Naive B cell (primary cell): ENCODE measurements at regions not wholly inside any gene's neighbourhood (a gene's known extent, or its start where the extent isn't known, plus 50 kb on each side); places are given as distances from the start of the nearest gene placed in this dataset.
"Not testable (repeated sequence)": the region's sequence is repeated elsewhere in the genome, so short reads cannot be mapped to it uniquely, and the experiment has no call there.

Experiments used
- ATAC-seq, 2 donors: fragments of 150-1000 bp; cut with Tn5 transposase; 2 replicates each; pipeline ENCODE4 v1.10.0; 2021; ENCODE audit warnings: low read depth in 2 of 2, mild to moderate bottlenecking in 2 of 2, moderate library complexity in 2 of 2
- DNase-seq: peaks from one replicate; pipeline ENCODE4 v3.0.0; 2022
- H3K27ac Mint-ChIP-seq, 6 donors: one replicate each; pipeline ENCODE4 v1.8.0; 2020 to 2022; ENCODE audit warnings: mild to moderate bottlenecking in 6 of 6, mixed read lengths in 6 of 6, moderate library complexity in 5 of 6, inconsistent platforms in 2 of 6
- H3K27me3 Mint-ChIP-seq, 3 donors: one replicate each; pipeline ENCODE4 v1.8.0; 2021 to 2022; ENCODE audit warnings: mixed read lengths in 3 of 3, mild to moderate bottlenecking in 1 of 3
- H3K36me3 Mint-ChIP-seq, 2 donors: one replicate each; pipeline ENCODE4 v1.8.0; 2020 to 2022; ENCODE audit warnings: mixed read lengths in 2 of 2, inconsistent platforms in 1 of 2, mild to moderate bottlenecking in 1 of 2
- H3K4me1 Mint-ChIP-seq, 3 donors: one replicate each; pipeline ENCODE4 v1.8.0; 2020 to 2022; ENCODE audit warnings: mixed read lengths in 3 of 3, inconsistent platforms in 1 of 3, mild to moderate bottlenecking in 1 of 3, moderate library complexity in 1 of 3
- H3K4me3 Mint-ChIP-seq, 8 donors: one replicate each; pipeline ENCODE4 v1.8.0; 2020 to 2022; ENCODE audit warnings: mild to moderate bottlenecking in 8 of 8, mixed read lengths in 8 of 8, moderate library complexity in 8 of 8, inconsistent platforms in 2 of 8
- H3K9me3 Mint-ChIP-seq, 7 donors: one replicate each; pipeline ENCODE4 v1.8.0; 2020 to 2022; ENCODE audit warnings: mixed read lengths in 7 of 7, mild to moderate bottlenecking in 5 of 7, inconsistent platforms in 2 of 7, moderate library complexity in 1 of 7

DNA sequence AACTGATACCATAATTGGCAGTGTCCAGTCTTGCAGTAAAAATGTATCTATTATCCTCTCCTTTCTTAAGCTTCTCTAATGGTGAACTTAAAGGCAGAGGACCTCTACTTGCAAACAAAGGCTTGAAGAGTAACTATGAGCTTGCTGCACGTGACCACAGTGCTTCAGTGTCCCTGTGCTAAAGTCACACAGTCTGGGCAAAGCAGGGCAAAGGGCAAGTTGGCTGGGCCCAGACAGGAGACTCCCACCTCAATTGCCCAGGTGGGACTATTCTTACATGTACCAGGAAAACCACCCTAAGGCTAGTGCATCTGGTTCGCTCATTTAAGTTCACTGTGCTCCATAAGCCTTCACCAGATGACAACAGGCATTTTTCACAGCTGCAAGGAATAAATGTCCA, 374.2 kb upstream of the PROX1 start:
- Mint-ChIP-seq H3K27ac (no peak overlapping the region), H3K4me1 (no peaks in the 10 kb centered on the region), H3K36me3 (no peaks in the 10 kb centered on the region), H3K4me3 (no peak overlapping the region), H3K27me3 (peaks cover 5 to 11% (median 8%) of the 10 kb centered on the region in 3 donors), H3K9me3 (peaks cover 0 to 4% (median 0%) of the 10 kb centered on the region in 7 donors)
- no peak for ATAC-seq
- no peak for DNase-seq

DNA sequence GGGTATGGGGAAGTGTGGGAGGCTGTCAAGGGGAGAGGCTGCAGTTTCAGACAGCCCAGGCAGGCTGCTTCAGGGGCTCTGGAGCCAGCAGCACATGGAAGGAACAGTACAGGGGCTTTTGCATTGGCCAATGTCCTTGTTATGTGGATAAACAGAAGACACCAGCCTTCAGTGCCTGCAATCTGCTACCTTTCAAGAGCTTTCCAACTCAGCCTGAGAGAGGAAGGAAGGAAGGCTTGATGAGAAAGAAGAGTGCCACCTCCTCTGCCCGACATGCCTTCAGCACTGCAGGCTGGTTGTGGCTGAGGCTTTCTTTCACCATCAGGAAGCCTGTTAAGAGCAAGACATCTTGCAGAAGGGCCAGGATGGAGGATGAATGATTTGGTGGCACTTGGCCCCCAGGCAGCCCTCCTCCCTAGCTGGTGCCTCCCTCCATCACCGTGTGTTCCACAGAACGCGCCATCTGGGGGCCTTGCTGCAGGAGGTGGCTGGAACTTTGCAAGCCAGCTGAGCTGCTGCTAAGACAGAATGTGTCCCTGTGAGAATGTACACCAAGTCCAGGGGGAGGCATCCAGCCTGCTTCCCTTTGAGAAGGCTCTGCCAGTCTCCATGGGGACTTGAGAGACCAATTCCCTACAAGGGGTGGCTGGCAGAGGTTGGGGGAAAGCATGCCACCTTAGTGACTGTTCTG, 372.4 kb upstream of the PROX1 start:
- no peak for DNase-seq
- H3K27ac Mint-ChIP-seq = no peak overlapping the region
- no peaks in the 10 kb centered on the region for H3K4me1 Mint-ChIP-seq
- no peak for ATAC-seq
- H3K4me3 Mint-ChIP-seq = no peak overlapping the region
- H3K9me3 Mint-ChIP-seq = peaks cover 0 to 4% (median 0%) of the 10 kb centered on the region in 7 donors
- H3K36me3 Mint-ChIP-seq = no peaks in the 10 kb centered on the region
- H3K27me3 Mint-ChIP-seq = peaks cover 5 to 11% (median 8%) of the 10 kb centered on the region in 3 donors

DNA sequence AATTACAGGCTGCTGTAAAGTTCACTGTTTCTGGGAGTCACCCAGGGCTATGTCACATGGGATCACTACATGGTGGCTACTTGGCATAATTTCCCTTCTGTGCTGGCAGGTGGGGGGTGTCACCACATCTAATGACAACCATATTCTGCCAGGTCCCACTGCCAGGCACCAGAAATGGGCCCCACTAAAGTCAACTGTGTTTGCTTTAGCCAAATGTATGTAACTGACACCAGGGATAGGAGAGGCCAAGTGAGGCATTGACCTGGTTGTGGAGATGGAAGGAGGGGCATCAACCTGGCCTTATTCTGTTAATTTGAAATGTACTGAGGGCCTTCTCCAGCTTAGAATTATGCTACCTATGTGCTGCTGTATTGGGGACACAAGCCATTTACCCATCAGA, 370.6 kb upstream of the PROX1 start:
- peaks cover 0 to 6% (median 0%) of the 10 kb centered on the region in 7 donors for H3K9me3 Mint-ChIP-seq
- H3K4me1 Mint-ChIP-seq = no peaks in the 10 kb centered on the region
- DNase-seq = no peak
- H3K36me3 Mint-ChIP-seq = no peaks in the 10 kb centered on the region
- H3K27ac Mint-ChIP-seq = no peak overlapping the region
- no peak for ATAC-seq
- peaks cover 5 to 8% (median 7%) of the 10 kb centered on the region in 3 donors for H3K27me3 Mint-ChIP-seq
- no peak overlapping the region for H3K4me3 Mint-ChIP-seq

DNA sequence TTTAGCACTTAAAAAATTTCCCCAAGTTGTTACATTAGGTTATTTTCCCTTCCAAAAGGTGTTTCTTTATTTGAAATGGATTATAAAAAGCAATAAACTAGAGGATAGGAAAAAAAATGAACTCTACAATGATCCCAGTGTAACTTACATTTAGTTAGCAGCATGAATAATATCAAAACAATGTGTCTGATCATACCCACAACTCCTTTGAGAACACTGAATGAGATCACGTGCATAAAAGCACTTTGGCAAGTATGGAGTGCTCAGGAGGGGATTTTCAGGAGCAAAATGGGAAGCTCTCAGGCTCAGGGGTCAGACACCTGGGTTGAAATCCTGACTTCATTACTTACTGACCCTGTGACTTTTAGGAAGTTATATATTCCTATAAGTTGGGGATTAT, 369.7 kb upstream of the PROX1 start:
- ATAC-seq = no peak
- Mint-ChIP-seq H3K27ac (no peak overlapping the region), H3K9me3 (peaks cover 0 to 6% (median 0%) of the 10 kb centered on the region in 7 donors), H3K4me1 (no peaks in the 10 kb centered on the region), H3K4me3 (no peak overlapping the region), H3K27me3 (peaks cover 5 to 8% (median 7%) of the 10 kb centered on the region in 3 donors), H3K36me3 (no peaks in the 10 kb centered on the region)
- no peak for DNase-seq

DNA sequence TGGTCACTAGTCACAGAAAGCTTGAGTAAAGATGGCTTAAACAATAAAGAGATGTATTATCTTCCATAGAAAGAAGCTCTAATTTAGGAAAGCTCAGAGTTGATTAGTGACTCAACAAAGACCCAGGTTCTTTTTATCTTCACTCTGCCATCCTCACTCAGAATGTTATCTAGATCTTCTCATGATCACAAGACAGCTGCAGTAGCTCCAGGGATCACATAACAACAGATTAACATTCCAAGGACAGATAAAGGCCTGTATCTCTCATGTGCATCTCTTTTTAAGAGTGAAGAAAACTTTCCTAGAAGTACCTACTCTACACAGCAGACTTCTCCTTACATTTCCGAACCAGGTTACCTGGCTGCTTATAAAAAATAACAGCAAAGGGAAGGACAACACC, 368.7 kb upstream of the PROX1 start:
- H3K27ac Mint-ChIP-seq = no peak overlapping the region
- H3K4me1 Mint-ChIP-seq = no peaks in the 10 kb centered on the region
- H3K27me3 Mint-ChIP-seq = peaks cover 5 to 9% (median 8%) of the 10 kb centered on the region in 3 donors
- H3K9me3 Mint-ChIP-seq = peaks cover 0 to 8% (median under 1%) of the 10 kb centered on the region in 7 donors
- H3K36me3 Mint-ChIP-seq = no peaks in the 10 kb centered on the region
- no peak for DNase-seq
- ATAC-seq = no peak
- H3K4me3 Mint-ChIP-seq = no peak overlapping the region

DNA sequence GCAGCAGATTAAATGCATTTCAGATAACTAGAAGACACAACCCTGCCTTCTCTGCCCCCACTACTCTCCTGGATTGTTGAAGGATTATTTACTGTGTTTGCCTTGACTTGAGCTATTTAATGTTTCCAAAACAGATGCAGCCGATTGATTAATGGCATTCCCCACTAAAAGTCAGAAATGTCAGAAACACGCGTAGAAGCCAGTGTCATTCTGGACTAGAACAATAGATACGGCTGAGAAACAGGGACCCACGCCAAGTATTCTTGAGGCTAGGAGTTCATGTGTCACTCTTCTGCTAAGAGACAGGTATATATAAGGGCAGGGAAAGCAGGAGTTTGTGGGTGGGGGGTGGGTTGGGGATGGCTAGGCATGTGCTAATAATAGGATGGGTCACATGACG, 366.7 kb upstream of the PROX1 start:
- no peak for ATAC-seq
- no peak for DNase-seq
- Mint-ChIP-seq H3K27me3 (peaks cover under 1 to 5% (median 4%) of the 10 kb centered on the region in 3 donors), H3K36me3 (no peaks in the 10 kb centered on the region), H3K4me3 (no peak overlapping the region), H3K27ac (no peak overlapping the region), H3K4me1 (no peaks in the 10 kb centered on the region), H3K9me3 (peaks cover 0 to 10% (median 4%) of the 10 kb centered on the region in 7 donors)

DNA sequence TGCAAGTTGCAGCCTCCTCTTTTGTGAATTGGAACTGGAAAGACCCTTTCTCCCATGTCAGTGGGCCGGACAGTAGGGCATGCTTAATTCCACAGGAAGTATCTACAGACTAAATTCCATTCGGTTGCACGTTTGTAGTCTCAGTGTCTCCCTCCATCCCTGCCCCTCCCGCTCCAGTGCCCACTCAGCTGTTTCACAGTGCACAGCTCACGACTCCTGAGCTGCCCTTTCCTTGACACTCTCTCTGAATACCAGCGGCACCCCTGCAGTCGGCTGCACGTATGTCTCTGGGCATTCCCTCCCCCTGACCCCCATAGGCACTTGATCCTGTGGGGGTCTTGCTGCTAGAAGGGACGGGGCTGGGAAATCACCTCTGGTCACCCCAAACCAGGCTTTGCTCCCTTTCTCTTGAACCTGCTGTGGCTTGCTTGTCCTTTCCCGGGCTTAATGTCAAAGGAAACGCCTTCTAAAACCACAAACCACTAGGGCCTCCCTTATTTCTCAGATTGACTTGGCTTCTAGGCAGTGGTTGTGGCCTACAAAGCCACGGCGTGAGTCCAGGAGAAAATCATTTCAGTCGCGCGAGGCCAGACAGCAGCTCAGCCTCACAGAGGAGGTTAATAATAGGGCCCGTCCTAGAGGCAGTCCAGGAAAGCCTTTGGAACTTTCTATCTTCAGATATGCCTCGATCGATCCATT, 365.3 kb upstream of the PROX1 start:
- no peak overlapping the region for H3K27ac Mint-ChIP-seq
- H3K4me3 Mint-ChIP-seq = no peak overlapping the region
- H3K36me3 Mint-ChIP-seq = no peaks in the 10 kb centered on the region
- H3K4me1 Mint-ChIP-seq = no peaks in the 10 kb centered on the region
- peaks cover 0 to 5% (median 0%) of the 10 kb centered on the region in 3 donors for H3K27me3 Mint-ChIP-seq
- ATAC-seq (no peak), DNase-seq (no peak)
- peaks cover 2 to 12% (median 6%) of the 10 kb centered on the region in 7 donors for H3K9me3 Mint-ChIP-seq

DNA sequence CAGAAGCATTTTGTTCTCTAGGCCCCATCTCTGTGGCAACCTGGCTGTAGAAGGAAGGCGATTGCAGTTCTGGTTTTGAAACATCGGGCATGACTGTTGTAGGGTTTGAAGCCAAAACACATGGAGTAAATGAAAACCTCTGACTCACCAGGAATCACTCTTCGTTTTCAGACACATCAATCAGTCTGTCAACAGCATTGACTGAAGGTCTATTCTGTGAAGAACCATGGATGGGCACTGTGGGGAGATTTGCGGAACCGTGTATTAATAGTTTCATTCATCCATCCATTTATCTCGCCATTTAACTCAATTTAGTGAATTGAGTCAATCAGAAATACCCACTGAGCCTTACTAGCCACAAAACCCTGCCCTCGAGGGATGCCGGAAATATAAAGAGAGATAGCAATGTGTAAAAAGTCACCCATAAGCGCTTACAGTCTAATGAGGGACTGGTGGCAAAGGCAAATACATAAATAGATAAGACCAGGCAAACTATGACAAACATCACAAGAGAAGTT, 364.6 kb upstream of the PROX1 start:
- Mint-ChIP-seq H3K4me3 (no peak overlapping the region), H3K9me3 (peaks cover 2 to 13% (median 7%) of the 10 kb centered on the region in 7 donors)

DNA sequence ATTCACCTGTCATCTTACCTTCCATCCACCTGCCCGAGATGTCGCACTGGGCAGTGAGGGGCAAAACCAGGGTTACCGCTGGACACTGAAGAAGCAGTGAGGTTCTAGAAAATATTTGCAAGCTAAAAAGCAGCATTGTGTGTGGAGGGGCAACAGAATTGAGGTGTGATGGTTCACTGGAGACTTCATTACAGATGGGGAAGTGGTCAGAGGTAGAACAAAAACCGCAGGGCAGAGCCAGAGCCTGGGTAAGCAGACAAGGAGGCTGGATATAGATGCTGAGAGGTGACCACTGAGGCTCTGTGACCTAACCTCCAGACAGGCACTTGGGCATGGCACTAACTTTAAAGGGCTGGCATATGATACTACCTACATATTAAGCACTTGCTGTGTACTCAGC, 363.9 kb upstream of the PROX1 start:
- Mint-ChIP-seq H3K36me3 (no peaks in the 10 kb centered on the region), H3K27ac (no peak overlapping the region), H3K4me3 (no peak overlapping the region), H3K4me1 (no peaks in the 10 kb centered on the region), H3K9me3 (peaks cover 6 to 13% (median 10%) of the 10 kb centered on the region in 7 donors), H3K27me3 (peaks cover 0 to 5% (median 0%) of the 10 kb centered on the region in 3 donors)
- ATAC-seq (no peak), DNase-seq (no peak)

More for the DNA sequence above, 364.6 kb upstream of the PROX1 start:
- no peak overlapping the region for H3K27ac Mint-ChIP-seq
- no peaks in the 10 kb centered on the region for H3K36me3 Mint-ChIP-seq
- H3K27me3 Mint-ChIP-seq = peaks cover 0 to 5% (median 0%) of the 10 kb centered on the region in 3 donors
- H3K4me1 Mint-ChIP-seq = no peaks in the 10 kb centered on the region
- DNase-seq (no peak), ATAC-seq (no peak)

DNA sequence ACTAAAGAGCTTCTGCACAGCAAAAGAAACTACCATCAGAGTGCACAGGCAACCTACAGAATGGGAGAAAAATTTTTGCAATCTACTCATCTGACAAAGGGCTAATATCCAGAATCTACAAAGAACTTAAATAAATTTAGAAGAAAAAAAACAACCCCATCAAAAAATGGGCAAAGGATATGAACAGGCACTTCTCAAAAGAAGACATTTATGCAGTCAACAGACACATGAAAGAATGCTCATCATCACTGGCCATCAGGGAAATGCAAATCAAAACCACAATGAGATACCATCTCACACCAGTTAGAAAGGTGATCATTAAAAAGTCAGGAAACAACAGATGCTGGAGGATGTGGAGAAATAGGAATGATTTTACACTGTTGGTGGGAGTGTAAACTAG, 351.0 kb upstream of the PROX1 start:
- H3K4me1 Mint-ChIP-seq, DNase-seq, H3K36me3 Mint-ChIP-seq, H3K27ac Mint-ChIP-seq, ATAC-seq, H3K27me3 Mint-ChIP-seq, H3K4me3 Mint-ChIP-seq: not testable (repeated sequence)
- H3K9me3 Mint-ChIP-seq = peaks cover 5 to 35% (median 16%) of the 10 kb centered on the region in 7 donors

DNA sequence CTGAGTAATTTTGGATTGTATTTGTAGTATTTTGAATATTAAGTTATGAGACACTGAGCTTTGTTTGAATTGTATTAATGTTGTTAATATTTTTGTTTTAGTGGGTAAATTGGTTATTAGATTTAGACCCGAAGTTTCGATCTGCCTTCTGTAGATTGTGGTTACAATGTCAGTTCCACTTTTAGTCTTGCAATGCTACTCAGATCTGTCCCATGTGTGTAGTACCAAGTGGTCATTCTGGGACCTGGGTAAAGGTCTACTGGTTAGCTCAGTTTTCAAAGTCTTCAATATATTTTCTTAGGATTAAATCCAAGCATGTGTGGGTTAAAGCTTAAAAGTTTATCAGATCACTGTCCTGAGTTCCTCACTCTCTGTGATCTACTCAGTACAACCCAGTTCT, 346.5 kb upstream of the PROX1 start:
- no peaks in the 10 kb centered on the region for H3K4me1 Mint-ChIP-seq
- no peak for DNase-seq
- no peak overlapping the region for H3K4me3 Mint-ChIP-seq
- H3K27ac Mint-ChIP-seq = no peak overlapping the region
- no peak for ATAC-seq
- peaks cover 0 to 4% (median under 1%) of the 10 kb centered on the region in 7 donors for H3K9me3 Mint-ChIP-seq
- H3K27me3 Mint-ChIP-seq = peaks cover 0 to 8% (median 2%) of the 10 kb centered on the region in 3 donors
- no peaks in the 10 kb centered on the region for H3K36me3 Mint-ChIP-seq

DNA sequence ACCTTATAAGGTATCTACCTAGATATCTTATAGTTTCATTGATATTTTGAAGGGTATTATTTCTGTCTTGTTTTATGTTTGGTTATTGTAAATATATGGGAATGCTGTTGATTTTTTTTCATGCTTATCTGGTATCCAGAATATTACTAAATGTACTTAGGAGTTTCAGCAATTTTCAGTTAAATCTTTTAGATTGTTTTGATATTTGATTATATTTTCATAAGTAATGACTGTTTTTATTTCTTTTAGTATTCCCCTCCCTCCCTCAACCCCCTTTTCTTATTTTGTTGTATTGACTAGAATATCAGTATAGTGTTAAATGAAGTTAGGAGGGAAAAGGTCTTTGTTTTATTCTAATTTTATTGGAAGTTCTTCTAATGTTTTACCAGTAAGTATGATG, 344.4 kb upstream of the PROX1 start:
- H3K36me3 Mint-ChIP-seq = no peaks in the 10 kb centered on the region
- no peak overlapping the region for H3K27ac Mint-ChIP-seq
- H3K9me3 Mint-ChIP-seq = no peaks in the 10 kb centered on the region
- no peaks in the 10 kb centered on the region for H3K4me1 Mint-ChIP-seq
- no peak for ATAC-seq
- H3K27me3 Mint-ChIP-seq = peaks cover 0 to 9% (median 3%) of the 10 kb centered on the region in 3 donors
- no peak for DNase-seq
- no peak overlapping the region for H3K4me3 Mint-ChIP-seq

DNA sequence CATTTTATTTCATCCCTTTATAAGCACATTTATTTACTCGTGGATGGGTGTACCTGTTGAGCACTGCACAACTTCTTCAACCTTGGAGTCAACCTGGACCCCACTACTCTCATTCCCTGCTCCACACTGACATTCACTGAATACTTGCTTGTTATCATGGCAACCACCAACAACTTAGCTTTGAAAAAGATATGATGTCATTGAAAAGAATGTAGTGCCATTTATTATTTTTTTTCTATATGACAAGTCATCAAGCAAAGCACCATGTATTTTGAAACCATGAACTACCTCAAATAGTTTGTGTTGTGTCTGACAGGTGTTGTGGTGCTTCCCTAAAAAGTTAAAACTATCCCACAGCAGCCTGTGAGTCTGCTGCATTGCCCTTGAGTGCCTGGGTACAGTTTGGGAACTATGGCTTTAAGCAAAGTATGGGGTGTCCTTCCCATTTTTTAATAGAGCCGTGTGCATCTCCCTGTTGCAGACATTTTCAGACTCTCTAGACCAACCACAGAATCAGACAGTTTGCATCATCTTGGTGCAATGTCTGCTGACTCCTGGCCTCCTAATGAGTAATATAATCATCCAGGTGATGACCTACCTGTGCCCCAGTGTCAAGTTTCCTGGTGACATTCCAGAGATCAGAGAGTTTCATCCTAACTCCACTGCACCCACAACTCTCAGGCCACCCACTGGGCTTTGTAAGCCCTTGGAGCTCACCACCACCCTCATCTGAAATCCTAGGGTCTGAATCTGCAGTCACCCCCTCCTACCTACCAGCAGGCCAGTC, 339.7 kb upstream of the PROX1 start:
- Mint-ChIP-seq H3K4me1 (peaks cover 0 to 2% (median 0%) of the 10 kb centered on the region in 3 donors), H3K9me3 (peaks cover 0 to 8% (median 3%) of the 10 kb centered on the region in 7 donors), H3K27ac (no peak overlapping the region), H3K27me3 (peaks cover 11 to 25% (median 13%) of the 10 kb centered on the region in 3 donors), H3K36me3 (no peaks in the 10 kb centered on the region), H3K4me3 (no peak overlapping the region)
- ATAC-seq = no peak
- no peak for DNase-seq
